GM19351 (cell line): ENCODE measurements at regions not wholly inside any gene's neighbourhood (a gene's known extent, or its start where the extent isn't known, plus 50 kb on each side); places are given as distances from the start of the nearest gene placed in this dataset.

Experiments
- ATAC-seq: cut with Tn5 transposase; IDR thresholded peaks from one replicate; pipeline ENCODE4 v1.9.1; 2021; ENCODE audit warnings: mild to moderate bottlenecking, moderate library complexity; ENCODE audit not compliant: unreplicated experiment

DNA sequence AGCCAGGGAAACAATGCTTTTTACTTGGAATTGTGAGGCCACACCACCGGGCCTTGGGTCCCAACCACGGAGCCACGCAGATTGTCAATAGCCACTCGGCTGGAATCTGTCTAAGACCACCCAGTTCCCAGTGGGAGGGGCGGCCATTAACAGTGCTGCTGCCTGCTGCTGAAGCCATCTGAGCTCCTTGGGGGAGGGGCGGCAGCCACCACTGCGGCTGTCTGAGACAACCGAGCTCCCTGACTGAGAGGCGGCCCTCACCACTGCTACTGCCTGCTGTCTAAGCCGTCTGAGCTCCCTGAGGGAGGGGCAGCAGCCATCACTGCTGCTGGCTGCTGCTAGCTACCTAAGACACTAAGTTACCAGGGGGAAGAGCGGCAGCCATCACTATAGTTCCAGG is 64.3 kb downstream of the DMRTA2 start:
- no peak for ATAC-seq

DNA sequence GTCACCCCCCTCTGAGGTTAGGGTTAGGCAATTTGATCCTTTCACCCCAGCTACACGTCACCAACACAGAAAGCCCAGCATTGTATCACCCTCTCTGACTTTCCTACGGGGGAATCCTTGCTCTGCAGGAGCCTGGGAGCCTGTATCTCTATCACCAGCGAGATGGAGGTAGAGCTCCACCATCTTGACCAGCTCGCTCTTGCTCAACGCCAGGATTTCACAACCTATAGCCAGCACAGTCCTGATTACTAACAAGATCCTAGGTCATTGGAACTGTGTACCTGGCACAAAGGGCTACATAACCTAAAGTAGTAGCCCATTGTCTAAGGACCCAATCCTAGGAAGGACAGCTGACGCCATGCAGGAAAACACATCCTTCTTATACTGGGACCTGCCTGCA is 66.1 kb downstream of the DMRTA2 start:
- no peak for ATAC-seq

DNA sequence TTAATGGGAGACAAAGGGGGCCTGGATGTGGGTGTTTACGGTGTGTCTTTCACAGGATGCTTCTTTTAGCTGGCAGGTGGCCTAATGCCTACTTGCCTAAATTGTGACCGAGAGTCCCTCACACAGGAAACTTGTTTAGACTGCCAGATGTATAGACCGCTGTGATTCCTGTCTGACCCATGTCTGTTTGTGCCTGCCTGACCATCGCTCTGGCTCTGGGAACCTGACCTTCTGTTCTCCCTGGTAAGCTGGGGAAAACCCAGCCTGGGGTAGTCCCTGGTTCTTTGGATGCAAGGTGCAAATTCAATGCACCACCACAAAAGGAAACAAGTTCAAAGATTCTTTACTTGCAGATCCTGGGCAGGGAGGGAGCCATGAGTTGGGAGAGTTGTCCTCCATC is 68.4 kb downstream of the DMRTA2 start:
- ATAC-seq = no peak

DNA sequence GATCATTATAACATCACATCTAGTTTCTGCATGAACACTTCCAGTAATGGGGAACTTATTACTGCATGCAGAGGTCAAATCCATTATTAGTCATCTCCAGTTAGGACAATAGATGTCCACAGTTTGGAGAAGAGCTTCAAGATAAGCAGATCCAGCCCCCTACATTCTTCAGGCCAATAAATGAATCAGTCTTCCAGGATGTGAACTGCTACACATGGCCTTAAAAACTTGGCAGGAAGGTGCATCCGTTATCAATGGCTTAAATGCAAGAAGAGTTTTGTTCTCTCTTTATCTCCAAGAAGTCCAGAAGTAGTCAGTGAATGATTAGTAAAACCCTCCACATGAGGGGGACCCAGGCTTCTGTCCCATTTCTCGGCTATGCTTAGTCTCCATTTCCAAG is 70.8 kb downstream of the DMRTA2 start:
- no peak for ATAC-seq

DNA sequence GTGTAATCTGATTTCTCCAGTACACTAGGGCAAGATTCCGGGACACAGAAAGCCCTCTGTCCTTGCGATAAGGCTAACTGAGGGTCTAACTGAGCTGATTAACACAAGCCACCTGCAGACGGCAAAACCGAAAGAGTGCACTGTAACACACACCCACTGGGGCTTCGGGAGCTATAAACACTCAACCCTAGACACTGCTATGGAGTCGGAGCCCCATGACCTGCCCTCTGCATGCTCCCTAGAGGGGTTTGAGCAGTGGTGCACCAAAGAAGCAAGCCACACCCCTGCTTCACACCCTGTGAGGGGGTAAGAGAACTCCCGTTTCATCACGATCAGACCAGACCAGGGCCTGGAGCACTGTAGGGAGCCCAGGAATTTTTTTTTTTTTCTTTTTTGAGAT is 72.4 kb downstream of the DMRTA2 start:
- ATAC-seq = no peak

DNA sequence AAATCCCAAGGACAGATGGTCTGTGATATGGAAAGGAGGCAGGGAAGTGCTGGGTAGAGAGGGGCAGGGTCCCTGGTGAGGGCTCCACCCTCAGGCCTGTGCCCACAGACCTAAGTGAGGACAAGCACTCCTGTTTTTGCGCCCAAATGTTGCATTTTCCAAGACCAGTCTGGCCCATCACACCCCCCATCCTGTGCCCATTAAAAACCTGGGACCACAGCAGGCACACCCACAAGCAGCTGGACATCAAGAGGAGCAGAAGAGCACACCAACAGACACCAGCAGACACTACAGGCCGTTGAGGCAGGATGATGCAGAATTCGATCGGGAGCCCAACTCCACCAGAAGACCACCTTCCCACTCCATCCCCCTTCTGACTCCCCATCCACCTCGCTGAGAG is 72.8 kb downstream of the DMRTA2 start:
- ATAC-seq = no peak

DNA sequence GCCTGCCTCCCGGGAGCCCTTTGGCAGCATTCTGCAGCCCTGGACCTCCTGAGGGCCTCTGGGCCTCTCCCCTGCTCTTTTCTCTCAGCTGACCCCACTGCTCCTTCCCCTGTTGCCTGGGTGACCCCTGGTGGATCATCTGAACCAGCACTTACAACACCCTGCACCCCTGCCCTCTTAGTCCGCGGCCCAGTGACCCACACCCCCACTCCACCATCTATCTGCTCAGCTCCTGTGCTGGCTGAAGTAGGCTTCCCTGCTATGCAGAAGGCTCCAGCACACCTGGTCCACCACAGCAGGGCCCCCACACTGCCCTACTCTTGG is 74.0 kb downstream of the DMRTA2 start:
- ATAC-seq = no peak

DNA sequence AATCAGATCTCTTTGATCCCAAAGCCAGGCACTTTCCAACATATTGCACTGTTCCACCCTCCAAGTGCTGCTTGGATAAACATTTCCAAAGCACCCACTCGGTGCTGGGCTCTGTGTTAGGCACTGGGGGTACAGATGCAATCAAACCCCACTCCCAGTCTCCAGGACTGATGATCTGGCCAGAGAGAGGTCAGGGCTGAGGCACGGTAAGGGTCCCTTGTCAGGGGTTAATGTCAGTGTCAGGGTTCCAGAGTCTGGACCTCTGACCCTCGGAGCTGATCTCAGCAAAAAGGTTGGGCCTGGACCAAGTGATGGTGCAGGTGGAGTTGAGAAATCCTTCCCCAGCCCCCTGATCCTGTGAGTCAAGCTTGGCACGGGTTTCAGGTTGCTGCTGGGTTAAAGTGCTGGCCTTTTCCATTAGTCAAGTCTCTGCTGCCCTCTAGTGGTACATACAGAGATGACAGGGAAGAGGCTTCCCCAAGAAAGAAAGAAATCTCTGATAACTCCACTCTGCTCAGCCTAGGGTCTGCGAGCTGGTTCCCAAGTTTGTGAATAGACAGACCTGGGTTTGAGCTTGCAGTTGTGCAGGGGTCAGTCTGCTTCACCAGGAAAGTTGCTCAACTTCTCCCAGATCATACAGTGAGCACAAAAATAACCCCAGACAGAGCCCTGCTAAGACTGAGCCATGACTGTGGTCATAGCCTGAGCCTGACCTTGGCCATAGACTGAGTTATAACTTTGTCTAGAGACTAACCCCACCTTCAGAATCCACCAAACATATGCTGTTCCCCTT is 74.6 kb downstream of the DMRTA2 start:
- ATAC-seq = peak; percentile 77

DNA sequence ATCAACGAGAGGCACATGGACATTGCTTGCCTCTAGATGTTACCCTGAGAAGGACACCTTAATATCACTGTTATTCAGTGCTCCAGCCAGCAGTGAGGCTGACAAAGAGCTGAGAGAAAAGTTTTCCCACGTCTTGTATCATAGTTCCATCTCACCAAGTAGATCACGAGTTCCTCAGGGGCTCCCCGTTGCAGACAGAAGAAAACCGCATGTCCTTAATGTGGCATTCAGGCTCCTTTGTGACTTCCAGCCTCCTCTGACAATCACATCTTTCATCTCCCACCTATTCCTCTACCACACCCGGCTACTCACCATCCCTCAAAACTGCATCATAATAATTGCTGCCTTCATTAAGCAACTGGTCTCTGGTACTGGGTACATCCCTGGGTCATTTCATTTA is 75.3 kb downstream of the DMRTA2 start:
- ATAC-seq = no peak

DNA sequence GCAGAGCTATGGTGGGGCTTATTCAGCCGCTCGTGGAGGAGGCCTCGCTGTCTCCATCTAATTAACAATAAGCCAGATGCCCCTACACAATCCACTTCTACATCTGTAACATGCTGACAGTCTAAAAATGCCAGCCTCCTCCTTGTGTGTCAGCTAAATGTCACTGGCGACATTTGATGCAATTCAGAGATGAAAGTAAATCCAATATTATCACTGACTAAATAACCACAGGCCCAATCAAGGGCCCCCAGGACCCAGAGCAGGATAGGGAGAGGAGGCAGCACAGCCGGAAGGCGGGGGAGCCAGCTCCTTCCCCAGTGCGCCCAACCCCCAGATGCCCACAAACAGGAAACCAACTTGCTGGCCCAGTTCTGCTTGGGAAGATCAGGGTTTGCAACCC is 76.6 kb downstream of the DMRTA2 start:
- ATAC-seq = no peak

DNA sequence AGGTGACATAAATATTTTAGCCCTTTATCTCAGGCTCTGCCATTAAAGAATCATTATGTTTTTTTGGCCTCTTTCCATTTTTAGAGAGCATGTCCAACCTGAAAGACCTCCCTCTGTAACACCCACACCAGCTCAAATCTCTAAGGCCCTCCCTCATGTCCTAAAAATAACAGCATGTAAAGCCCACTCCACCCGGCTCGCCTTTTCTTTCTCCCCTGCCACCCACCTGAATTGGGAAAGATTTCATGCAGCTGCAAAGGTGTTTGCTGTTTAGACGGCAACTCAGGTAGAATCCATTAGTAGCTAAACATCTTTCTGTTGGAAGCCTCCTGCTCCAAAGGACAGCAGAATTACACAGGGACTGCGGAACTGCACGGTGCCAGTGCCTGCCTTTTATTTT is 79.9 kb downstream of the DMRTA2 start:
- ATAC-seq = no peak

DNA sequence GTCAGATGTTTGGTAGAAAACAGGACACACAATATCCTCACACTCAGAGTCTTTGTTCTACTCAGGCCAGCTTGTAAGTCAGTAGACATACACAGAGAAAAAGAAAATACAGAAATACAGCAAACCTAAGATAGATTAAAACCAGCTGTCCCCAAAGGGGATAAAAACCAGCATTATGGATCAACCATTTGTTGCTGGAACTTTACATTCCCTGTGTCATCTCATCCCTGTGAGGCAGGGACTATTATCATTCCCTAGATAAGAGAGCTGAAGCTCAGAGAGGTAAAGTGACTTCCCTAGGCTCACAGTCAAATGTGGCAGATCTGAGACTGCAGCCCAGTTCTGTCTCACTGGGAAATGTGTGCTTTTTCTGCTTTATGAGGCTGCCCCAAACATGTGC is 80.7 kb downstream of the DMRTA2 start:
- no peak for ATAC-seq

DNA sequence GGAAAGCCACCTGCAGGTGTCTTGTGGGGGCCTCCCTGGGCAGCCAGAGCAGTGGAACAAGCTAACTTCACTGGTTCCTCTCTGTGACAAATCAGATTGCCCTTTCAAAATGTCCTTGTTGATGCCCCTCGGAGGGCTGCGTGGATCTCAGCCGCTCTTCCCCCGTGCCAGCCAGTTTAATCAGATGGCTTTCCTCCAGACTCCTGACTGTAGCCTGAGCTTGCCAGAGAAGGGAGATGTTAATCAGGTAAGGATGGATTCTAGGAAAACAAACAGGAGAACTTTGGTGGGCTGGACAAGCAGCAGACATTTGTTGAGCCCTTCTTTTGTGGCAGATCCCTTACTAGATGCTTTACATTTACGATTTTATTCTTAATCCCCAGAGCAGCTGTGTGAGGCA is 88.2 kb downstream of the DMRTA2 start:
- no peak for ATAC-seq

DNA sequence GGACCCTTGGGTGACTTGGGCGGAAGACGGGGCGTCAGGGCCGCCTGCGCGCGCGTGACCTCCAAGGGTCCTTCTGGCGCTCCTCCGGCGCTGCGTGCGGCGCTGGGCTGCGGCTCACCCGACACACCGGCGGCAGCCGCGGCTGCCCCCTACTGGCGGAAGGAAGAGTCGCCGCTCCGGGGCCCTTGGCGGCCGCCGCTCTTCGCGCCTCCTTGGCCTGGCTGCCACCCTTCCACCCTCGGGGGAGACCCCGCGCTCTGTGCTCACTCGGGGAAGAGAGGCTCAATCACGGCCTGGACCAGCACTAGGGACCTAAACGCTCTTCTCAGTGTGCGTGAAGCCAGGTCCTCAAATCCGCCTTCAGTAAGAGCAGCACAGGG is 89.7 kb downstream of the DMRTA2 start:
- ATAC-seq = peak; percentile 91

DNA sequence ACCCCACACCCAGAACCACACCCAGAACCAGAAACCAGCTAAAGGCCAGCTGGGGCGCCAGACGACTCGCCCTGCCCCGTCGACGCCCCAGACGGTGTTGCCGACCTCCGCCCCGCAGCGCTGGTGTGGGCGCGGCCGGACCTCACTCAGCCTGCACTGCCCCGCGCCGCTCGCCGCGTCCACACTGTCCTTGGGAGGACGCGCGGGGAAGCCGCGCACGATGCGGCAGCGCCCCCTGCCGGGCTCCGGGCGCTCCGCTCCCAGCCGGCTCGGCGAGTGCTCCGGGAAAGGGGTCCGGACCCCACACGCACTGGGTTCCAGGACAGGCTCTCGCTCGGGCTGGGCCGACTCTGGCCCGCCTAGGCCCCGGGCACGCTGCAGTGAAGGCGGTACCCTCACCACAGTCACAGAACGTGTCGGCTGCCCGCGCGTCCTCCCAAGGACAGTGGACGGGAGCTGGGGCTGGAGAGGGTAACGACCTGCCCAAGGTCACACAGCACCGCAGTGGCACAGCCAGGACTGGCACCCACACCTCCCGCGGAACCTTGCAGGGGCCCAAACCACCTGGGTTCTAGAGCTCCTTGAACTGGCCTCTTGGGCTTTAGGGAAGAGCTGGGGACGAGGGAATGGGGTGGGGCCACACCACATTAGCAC is 90.2 kb downstream of the DMRTA2 start:
- peak; percentile 78 for ATAC-seq

DNA sequence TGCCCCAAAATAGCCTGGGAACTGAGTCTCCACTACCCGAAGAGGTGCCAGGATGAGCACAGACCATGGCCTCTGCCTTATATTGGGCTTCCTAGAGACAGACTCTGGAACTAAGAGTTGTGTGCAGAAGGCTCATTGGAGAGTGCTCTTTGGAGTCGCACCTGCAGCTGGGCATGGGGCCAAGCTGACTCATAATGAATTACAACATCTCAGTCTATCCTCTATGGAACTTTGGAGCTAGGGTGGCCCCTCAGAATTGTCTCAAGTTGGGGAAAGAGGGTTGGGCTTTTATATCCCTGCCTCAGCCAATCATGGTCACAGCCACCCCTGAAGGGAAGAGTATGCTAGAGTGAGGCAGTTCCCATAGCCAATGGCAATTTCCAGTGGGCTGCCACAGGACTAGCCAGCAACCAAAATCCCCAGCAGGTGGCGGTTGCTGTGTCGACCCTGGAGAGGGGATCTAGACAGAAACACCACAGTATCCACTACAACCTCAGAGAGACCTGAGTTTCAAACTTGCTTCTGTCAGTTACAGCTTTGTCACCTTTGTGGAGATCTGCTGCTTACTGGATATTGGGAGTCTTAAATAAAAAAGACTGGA is 93.8 kb downstream of the DMRTA2 start:
- ATAC-seq = no peak

DNA sequence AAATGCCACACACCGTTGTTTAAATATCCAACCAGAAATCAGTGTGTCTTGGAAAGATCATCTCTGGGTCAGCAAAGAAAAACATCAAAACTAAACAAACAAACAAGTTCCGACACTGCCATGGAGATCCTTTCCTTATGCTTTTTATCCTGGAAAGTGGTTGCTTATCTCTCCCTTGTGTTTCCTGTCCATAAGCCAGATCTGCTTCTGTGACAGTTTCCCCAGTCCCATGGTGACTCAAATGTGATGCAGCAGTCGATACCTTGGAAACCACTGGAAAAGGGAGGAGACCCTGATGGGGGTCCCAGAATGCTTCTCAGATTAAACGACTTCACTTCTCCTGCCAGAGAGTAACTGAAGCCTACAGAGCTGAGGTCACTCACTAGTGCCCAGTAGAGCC is 94.7 kb downstream of the DMRTA2 start:
- no peak for ATAC-seq

DNA sequence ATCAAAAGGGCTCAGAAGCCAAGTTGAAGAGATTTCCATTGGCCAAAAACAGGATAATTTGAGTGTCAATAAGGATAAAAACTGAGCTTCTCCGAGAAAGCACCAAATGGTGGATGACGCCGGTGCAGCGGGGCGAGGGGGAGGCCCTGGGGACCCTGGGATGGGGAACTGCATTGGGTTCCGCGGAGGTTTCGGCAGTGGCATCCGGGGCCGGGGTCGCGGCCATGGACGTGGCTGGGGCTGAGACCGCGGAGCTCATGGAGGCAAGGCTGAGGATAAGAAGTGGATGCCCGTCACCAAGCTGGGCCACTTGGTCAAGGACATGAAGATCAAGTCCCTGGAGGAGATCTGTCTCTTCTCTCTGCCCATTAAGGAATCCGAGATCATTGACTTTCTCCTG is 97.2 kb downstream of the DMRTA2 start:
- ATAC-seq = no peak

DNA sequence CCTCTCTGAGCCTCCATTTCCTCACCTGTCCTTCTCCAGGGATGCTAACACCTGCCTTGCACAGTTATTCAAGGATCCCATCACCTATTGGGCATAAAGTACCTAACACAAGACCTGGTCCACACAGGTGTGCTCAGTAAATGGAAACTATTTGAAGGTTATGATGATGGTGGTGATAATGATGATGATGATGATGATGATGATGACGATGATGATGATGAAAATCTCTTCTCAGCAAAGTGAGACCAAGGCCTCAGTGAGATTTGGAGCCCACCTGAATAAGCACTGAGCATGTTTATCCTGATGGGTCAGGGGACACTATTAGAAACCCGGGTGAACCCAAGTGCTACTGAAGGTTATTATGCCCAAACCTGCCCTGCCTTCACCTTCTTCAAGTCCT is 100.7 kb downstream of the DMRTA2 start:
- no peak for ATAC-seq

DNA sequence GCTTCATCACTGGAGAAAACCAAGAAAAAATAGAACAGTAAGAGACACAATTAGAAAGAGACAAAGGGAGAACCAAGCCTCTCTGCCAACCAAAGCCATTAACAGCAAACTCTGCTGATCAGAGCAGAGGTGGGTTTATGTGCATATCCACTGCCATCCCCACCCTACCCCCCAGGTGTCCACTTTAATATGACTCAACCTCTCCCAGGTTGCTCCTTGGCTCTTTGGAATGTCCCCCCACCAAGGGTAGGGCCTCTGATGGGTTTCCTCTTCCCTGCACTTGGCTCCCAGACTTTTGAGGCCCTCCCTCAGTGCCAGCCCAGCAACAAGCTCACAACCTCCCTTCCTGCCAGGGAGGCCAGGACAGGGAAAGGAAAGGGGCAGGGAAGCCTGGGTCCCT is 104.8 kb downstream of the DMRTA2 start:
- no peak for ATAC-seq

DNA sequence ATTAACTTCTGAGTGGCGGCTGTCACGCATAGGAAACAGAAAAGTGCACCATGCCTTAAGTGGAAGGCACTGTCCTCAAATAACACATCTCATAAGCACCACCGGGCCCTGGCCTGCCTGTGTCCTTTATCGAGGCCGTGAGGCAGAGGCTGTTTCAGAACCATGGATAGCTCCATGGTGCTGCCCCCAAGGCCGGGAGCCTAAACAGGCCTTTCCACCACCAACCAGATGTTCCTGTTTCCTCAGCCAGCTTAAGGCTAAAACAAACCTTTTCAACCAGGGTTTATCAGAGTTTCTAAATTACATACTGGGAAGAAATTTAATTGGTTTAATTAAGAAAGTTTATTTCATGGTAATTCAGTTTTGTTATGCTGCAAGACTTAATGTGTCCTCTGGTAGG is 114.4 kb downstream of the DMRTA2 start:
- no peak for ATAC-seq

DNA sequence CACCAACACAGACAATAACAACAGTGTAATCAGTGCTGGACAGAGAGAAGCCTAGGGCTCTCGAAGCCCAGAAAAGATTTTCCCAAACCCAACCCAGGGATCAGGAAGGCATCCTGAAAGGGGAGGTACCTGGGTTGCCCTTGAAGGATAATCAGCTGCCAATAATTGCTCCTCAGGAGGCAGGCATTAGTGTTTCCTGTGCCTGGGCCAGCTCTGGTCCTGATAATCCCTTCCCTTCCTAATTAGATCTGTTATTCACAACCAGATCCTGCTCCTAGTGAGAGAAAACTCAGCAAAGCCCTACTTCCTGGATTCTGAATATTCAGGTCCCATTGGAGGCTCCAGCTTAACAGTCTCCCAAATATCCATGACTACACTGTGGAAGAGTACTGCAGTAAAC is 117.4 kb downstream of the DMRTA2 start:
- no peak for ATAC-seq

DNA sequence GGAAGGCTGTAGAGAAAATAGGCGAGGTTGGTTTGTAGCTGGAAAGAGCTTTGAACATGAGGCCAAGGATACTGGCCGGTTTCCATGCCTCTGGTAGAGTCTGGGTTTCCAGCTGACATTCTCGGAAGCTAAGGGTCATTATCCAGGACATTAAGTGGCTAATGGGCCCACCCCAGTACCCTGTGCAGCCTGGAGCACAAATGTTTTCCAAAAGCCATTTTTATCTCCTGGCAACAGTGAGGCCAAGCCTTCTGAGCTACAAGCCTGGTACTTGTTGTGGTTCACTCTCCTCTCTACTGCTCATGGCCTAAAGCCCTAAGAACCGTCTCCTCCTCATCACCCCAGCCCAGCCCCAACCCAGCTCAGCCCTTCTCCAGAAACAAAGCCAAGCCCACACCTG is 122.9 kb downstream of the DMRTA2 start:
- no peak for ATAC-seq
